CD4-positive, alpha-beta T cell (primary cell): ENCODE measurements at regions not wholly inside any gene's neighbourhood (a gene's known extent, or its start where the extent isn't known, plus 50 kb on each side); places are given as distances from the start of the nearest gene placed in this dataset.

Experiments used
- ATAC-seq: fragments of 200-7000 bp; cut with Tn5 transposase; one replicate; pipeline ENCODE4 v1.10.0; 2022; ENCODE audit warnings: mild to moderate bottlenecking; ENCODE audit not compliant: poor library complexity
- CTCF ChIA-PET: fragments of 350-600 bp; sonication (Branson Sonifier 250); formaldehyde crosslinking; loops from one replicate; lab custom pipeline; 2021; ENCODE audit warnings: antibody characterized with exemption, inconsistent platforms; lab: Charles Lee
- POLR2A ChIA-PET: fragments of 350-600 bp; sonication (Branson Sonifier 250); formaldehyde crosslinking; loops from one replicate; lab custom pipeline; 2021; ENCODE audit warnings: antibody characterized with exemption, inconsistent platforms; lab: Charles Lee
- DNase-seq, 14 experiments: peaks; one replicate each; pipeline ENCODE4 v3.0.0-alpha.2; 2013 to 2020; ENCODE audit warnings: mixed read lengths in 2 of 14
- H3K27ac ChIP-seq, 2 donors: one replicate each; pipeline versions ENCODE4 v1.5.1 to v1.7.0; 2013; ENCODE audit warnings: low read length in 2 of 2, low read depth in 1 of 2, mild to moderate bottlenecking in 1 of 2
- H3K27me3 ChIP-seq, 2 experiments: 1 replicate in 1 of 2; 2 replicates in 1 of 2; pipeline versions ENCODE4 v1.6.1 to v1.7.0; 2013; ENCODE audit warnings: low read length in 2 of 2, control low read depth in 1 of 2, mild to moderate bottlenecking in 1 of 2, moderate library complexity in 1 of 2; ENCODE audit not compliant: insufficient read depth in 2 of 2, control insufficient read depth in 1 of 2
- H3K36me3 ChIP-seq: one replicate; pipeline ENCODE4 v1.6.1; 2013; ENCODE audit warnings: low read length, control low read depth; ENCODE audit not compliant: insufficient read depth
- H3K4me1 ChIP-seq: one replicate; pipeline ENCODE4 v1.6.1; 2013; ENCODE audit warnings: low read length, control low read depth; ENCODE audit not compliant: insufficient read depth
- H3K4me3 ChIP-seq: one replicate; pipeline ENCODE4 v1.5.1; 2013; ENCODE audit warnings: mild to moderate bottlenecking, low read length, moderate library complexity
- H3K9me3 ChIP-seq, 2 experiments: 1 replicate in 1 of 2; 2 replicates in 1 of 2; pipeline versions ENCODE4 v1.6.1 to v1.7.0; 2013; ENCODE audit warnings: low read length in 2 of 2, mild to moderate bottlenecking in 2 of 2, control low read depth in 1 of 2, moderate library complexity in 1 of 2; ENCODE audit not compliant: control insufficient read depth in 1 of 2, insufficient read depth in 1 of 2
- H3K27ac Mint-ChIP-seq: one replicate; pipeline ENCODE4 v1.8.0; 2020; ENCODE audit warnings: mixed read lengths
- H3K27me3 Mint-ChIP-seq: one replicate; pipeline ENCODE4 v1.8.0; 2021; ENCODE audit warnings: mixed read lengths
- H3K36me3 Mint-ChIP-seq: one replicate; pipeline ENCODE4 v1.8.0; 2021; ENCODE audit warnings: low read depth, mixed read lengths
- H3K4me1 Mint-ChIP-seq: one replicate; pipeline ENCODE4 v1.8.0; 2021; ENCODE audit warnings: low read depth, mixed read lengths
- H3K4me3 Mint-ChIP-seq: one replicate; pipeline ENCODE4 v1.8.0; 2020; ENCODE audit warnings: mild to moderate bottlenecking, mixed read lengths
- H3K9me3 Mint-ChIP-seq: one replicate; pipeline ENCODE4 v1.8.0; 2020; ENCODE audit warnings: mixed read lengths
- intact Hi-C, 2 experiments: fragments of 100-400 bp; cut with DNase I in 1 of 2; cut with micrococcal nuclease in 1 of 2; formaldehyde crosslinking; loops; one replicate each; pipeline versions ENCODE4 v1.15.1 to v1.9.0; 2023 to 2025; cut with DNase I, micrococcal nuclease
- TF ChIP-seq, protein P1 (sequence below): fragments of 200-600 bp; IDR thresholded peaks from one replicate; pipeline ENCODE4 v1.8.0; 2022; ENCODE audit warnings: antibody characterized with exemption, mild to moderate bottlenecking

DNA sequence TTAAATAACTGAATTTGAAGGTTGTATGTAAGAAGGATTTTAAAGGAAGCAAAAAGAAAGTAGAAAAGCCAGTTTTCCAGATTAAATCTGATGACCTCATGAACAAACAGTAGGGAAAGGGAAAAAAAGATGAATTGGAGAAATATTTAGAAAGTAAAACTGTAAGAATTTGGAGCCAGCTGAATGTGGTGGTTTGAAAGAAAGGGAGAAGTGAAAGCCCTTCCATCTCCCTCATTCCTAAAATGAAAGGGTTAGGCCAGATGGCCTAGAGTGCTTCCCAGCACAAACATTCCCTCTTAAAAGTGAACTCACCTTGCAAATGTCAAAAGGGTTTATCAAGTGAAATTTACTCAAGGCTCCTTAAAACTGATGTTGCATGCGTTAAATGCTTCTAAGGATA is 139.3 kb upstream of the COL21A1 start:
- Mint-ChIP-seq H3K9me3 (peaks cover 2% of the 10 kb centered on the region), H3K4me1 (no peaks in the 10 kb centered on the region), H3K27ac (no peak overlapping the region), H3K36me3 (no peaks in the 10 kb centered on the region), H3K4me3 (no peak overlapping the region), H3K27me3 (no peaks in the 10 kb centered on the region)
- Histone ChIP-seq H3K36me3 (no peaks in the 10 kb centered on the region), H3K27me3 (no peaks in the 10 kb centered on the region), H3K4me1 (no peaks in the 10 kb centered on the region), H3K4me3 (no peak overlapping the region), H3K9me3 (no peaks in the 10 kb centered on the region), H3K27ac (no peak overlapping the region)
- ChIA-PET POLR2A (no interaction called here), CTCF (no interaction called here)
- no peak for ATAC-seq
- TF ChIP-seq, protein P1, sequence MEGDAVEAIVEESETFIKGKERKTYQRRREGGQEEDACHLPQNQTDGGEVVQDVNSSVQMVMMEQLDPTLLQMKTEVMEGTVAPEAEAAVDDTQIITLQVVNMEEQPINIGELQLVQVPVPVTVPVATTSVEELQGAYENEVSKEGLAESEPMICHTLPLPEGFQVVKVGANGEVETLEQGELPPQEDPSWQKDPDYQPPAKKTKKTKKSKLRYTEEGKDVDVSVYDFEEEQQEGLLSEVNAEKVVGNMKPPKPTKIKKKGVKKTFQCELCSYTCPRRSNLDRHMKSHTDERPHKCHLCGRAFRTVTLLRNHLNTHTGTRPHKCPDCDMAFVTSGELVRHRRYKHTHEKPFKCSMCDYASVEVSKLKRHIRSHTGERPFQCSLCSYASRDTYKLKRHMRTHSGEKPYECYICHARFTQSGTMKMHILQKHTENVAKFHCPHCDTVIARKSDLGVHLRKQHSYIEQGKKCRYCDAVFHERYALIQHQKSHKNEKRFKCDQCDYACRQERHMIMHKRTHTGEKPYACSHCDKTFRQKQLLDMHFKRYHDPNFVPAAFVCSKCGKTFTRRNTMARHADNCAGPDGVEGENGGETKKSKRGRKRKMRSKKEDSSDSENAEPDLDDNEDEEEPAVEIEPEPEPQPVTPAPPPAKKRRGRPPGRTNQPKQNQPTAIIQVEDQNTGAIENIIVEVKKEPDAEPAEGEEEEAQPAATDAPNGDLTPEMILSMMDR, result no peak
- DNase-seq, result no peak
- intact Hi-C loops, result no loop called here

DNA sequence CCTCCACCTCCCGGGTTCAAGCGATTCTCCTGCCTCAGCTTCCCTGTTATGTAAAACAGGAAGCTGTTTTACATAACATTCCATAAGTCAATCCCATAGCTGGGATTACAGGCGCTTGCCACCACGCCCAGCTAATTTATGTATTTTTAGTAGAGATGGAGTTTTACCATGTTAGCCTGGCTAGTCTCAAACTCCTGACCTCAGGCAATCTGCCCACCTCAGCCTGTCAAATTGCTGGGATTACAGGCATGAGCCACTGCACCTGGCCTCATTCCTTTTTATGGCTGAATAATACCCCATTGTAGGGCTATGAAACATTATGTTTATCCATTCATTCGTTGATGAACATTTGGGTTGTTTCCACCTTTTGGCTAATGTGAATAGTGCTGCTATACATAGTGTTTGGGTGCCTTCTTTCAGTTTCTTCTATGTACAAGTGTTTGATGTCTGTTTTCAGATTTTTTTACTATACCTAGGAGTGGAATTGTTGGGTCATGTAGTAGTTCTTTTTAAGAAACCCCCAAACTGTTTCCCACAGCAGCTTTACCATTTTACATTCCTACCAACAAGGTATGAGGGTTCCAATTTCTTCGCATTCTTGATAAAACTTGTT is 138.7 kb upstream of the COL21A1 start:
- Mint-ChIP-seq H3K27ac (no peak overlapping the region), H3K4me3 (no peak overlapping the region), H3K9me3 (peaks cover 2% of the 10 kb centered on the region), H3K36me3 (no peaks in the 10 kb centered on the region), H3K27me3 (no peaks in the 10 kb centered on the region), H3K4me1 (no peaks in the 10 kb centered on the region)
- no peaks in the 10 kb centered on the region for H3K9me3 ChIP-seq
- TF ChIP-seq, protein P1, result no peak
- ATAC-seq (no peak), DNase-seq (no peak)
- POLR2A ChIA-PET, result no interaction called here
- intact Hi-C loops, result no loop called here
- CTCF ChIA-PET, result no interaction called here
- no peaks in the 10 kb centered on the region for H3K27me3 ChIP-seq
- H3K27ac ChIP-seq, result no peak overlapping the region
- no peaks in the 10 kb centered on the region for H3K36me3 ChIP-seq
- no peaks in the 10 kb centered on the region for H3K4me1 ChIP-seq
- no peak overlapping the region for H3K4me3 ChIP-seq

GRCh38 chr6:56383160-56383559 is 135.8 kb upstream of the COL21A1 start:
- TF ChIP-seq, protein P1, result no peak
- no peak overlapping the region for H3K27ac Mint-ChIP-seq

More at GRCh38 chr6:56383160-56383559, 135.8 kb upstream of the COL21A1 start:
- H3K36me3 ChIP-seq, result no peaks in the 10 kb centered on the region
- Mint-ChIP-seq H3K36me3 (no peaks in the 10 kb centered on the region), H3K4me3 (no peak overlapping the region), H3K27me3 (no peaks in the 10 kb centered on the region), H3K4me1 (no peaks in the 10 kb centered on the region), H3K9me3 (no peaks in the 10 kb centered on the region)
- H3K4me1 ChIP-seq, result no peaks in the 10 kb centered on the region
- ChIA-PET POLR2A (no interaction called here), CTCF (no interaction called here)
- H3K27me3 ChIP-seq, result no peaks in the 10 kb centered on the region
- no peaks in the 10 kb centered on the region for H3K9me3 ChIP-seq
- DNase-seq, result no peak
- H3K4me3 ChIP-seq, result no peak overlapping the region
- H3K27ac ChIP-seq, result no peak overlapping the region
- intact Hi-C loops, result no loop called here
- no peak for ATAC-seq
